Thyroid gland (tissue), 4 donors: ENCODE measurements at regions not wholly inside any gene's neighbourhood (a gene's known extent, or its start where the extent isn't known, plus 50 kb on each side); places are given as distances from the start of the nearest gene placed in this dataset.

Experiments
- CTCF ChIP-seq, 6 experiments: fragments of 200-600 bp in 3 of 6; fragments of 450-650 bp in 3 of 6; sonication (generic) in 3 of 6; IDR thresholded peaks; one replicate each; pipeline ENCODE4 v1.5.1; 2016 to 2019; ENCODE audit warnings: antibody characterized with exemption in 6 of 6, mild to moderate bottlenecking in 2 of 6, inconsistent platforms in 1 of 6, moderate library complexity in 1 of 6
- POLR2A ChIP-seq, 2 donors: fragments of 450-650 bp; IDR thresholded peaks; one replicate each; pipeline ENCODE4 v1.6.1; 2017; ENCODE audit warnings: antibody characterized with exemption in 2 of 2, mild to moderate bottlenecking in 2 of 2, moderate library complexity in 1 of 2

- TF ChIP-seq CTCF (IDR thresholded peaks at IDR 0.05), result no peak
- no peak for TF ChIP-seq POLR2A (IDR thresholded peaks at IDR 0.05)
Measured at GRCh38 chr14:58825606-58826005, 187.8 kb downstream of the DACT1 start.
